ENCODE measurements at regions not wholly inside any gene's neighbourhood (a gene's known extent, or its start where the extent isn't known, plus 50 kb on each side); places are given as distances from the start of the nearest gene placed in this dataset.

- TF ChIP-seq CTCF (conservative IDR thresholded peaks at IDR 0.05): no peak
- TF ChIP-seq EZH2 (IDR thresholded peaks at IDR 0.05; ENCODE audit: low read depth): no peak
Observed at GRCh38 chr2:35339211-35339610, 1016.4 kb upstream of the CRIM1 start.

All from PC-9 (cell line).